IMR-90 (cell line): ENCODE measurements at regions not wholly inside any gene's neighbourhood (a gene's known extent, or its start where the extent isn't known, plus 50 kb on each side); places are given as distances from the start of the nearest gene placed in this dataset.

Experiments used
- CEBPB ChIP-seq: IDR thresholded peaks from 2 replicates; pipeline ENCODE4 v1.6.1; 2012; ENCODE audit warnings: low read depth, low read length, improper control_type of control experiment
- CTCF ChIP-seq: conservative IDR thresholded peaks from 2 replicates; pipeline ENCODE4 v1.5.1; 2012; ENCODE audit warnings: mild to moderate bottlenecking, low read depth, low read length, improper control_type of control experiment
- ELK1 ChIP-seq: fragments of 150-350 bp; IDR thresholded peaks from 2 replicates; pipeline ENCODE4 v1.6.1; 2016; ENCODE audit warnings: low read depth, mild to moderate bottlenecking, low read length, moderate library complexity, borderline replicate concordance
- FOS ChIP-seq: fragments of 150-350 bp; IDR thresholded peaks from 2 replicates; pipeline ENCODE4 v1.6.1; 2016; ENCODE audit warnings: low read depth, low read length
- MXI1 ChIP-seq: IDR thresholded peaks from 2 replicates; pipeline ENCODE4 v1.6.1; 2012; ENCODE audit warnings: low read depth, mild to moderate bottlenecking, low read length, moderate library complexity, borderline replicate concordance
- POLR2A ChIP-seq: IDR thresholded peaks from 2 replicates; pipeline ENCODE4 v1.6.1; 2012; ENCODE audit warnings: mild to moderate bottlenecking, low read depth, low read length
- RAD21 ChIP-seq: IDR thresholded peaks from 2 replicates; pipeline ENCODE4 v1.6.1; 2012; ENCODE audit warnings: low read length, improper control_type of control experiment
- RFX5 ChIP-seq: IDR thresholded peaks from 2 replicates; pipeline ENCODE4 v1.8.0; 2012; ENCODE audit warnings: low read depth, mild to moderate bottlenecking, low read length, moderate library complexity
- USF2 ChIP-seq: fragments of 150-350 bp; IDR thresholded peaks from 2 replicates; pipeline ENCODE4 v1.6.1; 2017; ENCODE audit warnings: mild to moderate bottlenecking, antibody characterized with exemption, low read length, low read depth

GRCh38 chr2:145060876-145061275 is 541.0 kb upstream of the ZEB2 start:
- TF ChIP-seq RFX5: no peak
- no peak for TF ChIP-seq CTCF
- no peak for TF ChIP-seq MXI1
- TF ChIP-seq ELK1: no peak
- no peak for TF ChIP-seq POLR2A
- TF ChIP-seq CEBPB: no peak
- TF ChIP-seq USF2: no peak
- TF ChIP-seq RAD21: no peak
- TF ChIP-seq FOS: no peak
